WTC11 (cell line): ENCODE measurements at regions not wholly inside any gene's neighbourhood (a gene's known extent, or its start where the extent isn't known, plus 50 kb on each side); places are given as distances from the start of the nearest gene placed in this dataset.

ENCODE experiments used
- ATAC-seq: fragments of 200-7000 bp; cut with Tn5 transposase; 2 replicates; pipeline ENCODE4 v1.10.0; 2021; ENCODE audit warnings: mild to moderate bottlenecking, moderate library complexity
- CTCF ChIA-PET: fragments of 300-600 bp; sonication (Branson Sonifier 250); formaldehyde crosslinking; loops from one replicate; lab custom pipeline; 2021; ENCODE audit warnings: antibody characterized with exemption; lab: Charles Lee
- POLR2A ChIA-PET: fragments of 350-600 bp; sonication (Branson Sonifier 250); formaldehyde crosslinking; loops from one replicate; lab custom pipeline; 2021; ENCODE audit warnings: antibody characterized with exemption; lab: Charles Lee
- DNase-seq: peaks from one replicate; pipeline ENCODE4 v3.0.0; 2021; ENCODE audit warnings: low spot score
- H3K27ac Mint-ChIP-seq: 2 replicates; pipeline ENCODE4 v1.8.0; 2021; ENCODE audit warnings: mixed read lengths
- H3K27me3 Mint-ChIP-seq: 2 replicates; pipeline ENCODE4 v1.8.0; 2021; ENCODE audit warnings: low read depth, mild to moderate bottlenecking, moderate library complexity, mixed read lengths
- H3K36me3 Mint-ChIP-seq: 2 replicates; pipeline ENCODE4 v1.8.0; 2021; ENCODE audit warnings: mixed read lengths
- H3K4me1 Mint-ChIP-seq: 2 replicates; pipeline ENCODE4 v1.8.0; 2022; ENCODE audit warnings: mixed read lengths
- H3K4me3 Mint-ChIP-seq: 2 replicates; pipeline ENCODE4 v1.8.0; 2021; ENCODE audit warnings: mild to moderate bottlenecking, moderate library complexity, mixed read lengths
- H3K9me3 Mint-ChIP-seq: 2 replicates; pipeline ENCODE4 v1.8.0; 2021; ENCODE audit warnings: mixed read lengths
- CREB1 ChIP-seq: sonication (generic); formaldehyde crosslinking; IDR thresholded peaks from 2 replicates; pipeline ENCODE4 v1.8.0; 2023; ENCODE audit warnings: mild to moderate bottlenecking, missing genetic modification reagents
- IRF1 ChIP-seq: sonication (generic); formaldehyde crosslinking; IDR thresholded peaks from 2 replicates; pipeline ENCODE4 v1.8.0; 2023; ENCODE audit warnings: missing genetic modification reagents
- JAZF1 ChIP-seq: fragments of 250-450 bp; sonication (Bioruptor Pico); IDR thresholded peaks from 2 replicates; pipeline ENCODE4 v1.9.0; 2021; ENCODE audit warnings: moderate library complexity, mild to moderate bottlenecking, inconsistent platforms
- NFATC4 ChIP-seq: fragments of 250-450 bp; sonication (Bioruptor Pico); IDR thresholded peaks from 2 replicates; pipeline ENCODE4 v1.9.0; 2021; ENCODE audit warnings: mild to moderate bottlenecking
- RORB ChIP-seq: fragments of 250-450 bp; sonication (Bioruptor Pico); IDR thresholded peaks from 2 replicates; pipeline ENCODE4 v1.9.0; 2021; ENCODE audit warnings: mild to moderate bottlenecking
- SMAD3 ChIP-seq: sonication (generic); formaldehyde crosslinking; IDR thresholded peaks from 2 replicates; pipeline ENCODE4 v1.8.0; 2022; ENCODE audit warnings: missing genetic modification reagents, mild to moderate bottlenecking, borderline replicate concordance
- SOX15 ChIP-seq: fragments of 250-450 bp; sonication (Bioruptor Pico); IDR thresholded peaks from 2 replicates; pipeline ENCODE4 v1.9.0; 2021; ENCODE audit warnings: mild to moderate bottlenecking
- ZNF138 ChIP-seq: sonication (generic); formaldehyde crosslinking; conservative IDR thresholded peaks from 2 replicates; pipeline ENCODE4 v1.8.1; 2022; ENCODE audit warnings: mild to moderate bottlenecking, moderate library complexity, missing genetic modification reagents
- ZNF532 ChIP-seq: fragments of 250-450 bp; sonication (Bioruptor Pico); IDR thresholded peaks from 2 replicates; pipeline ENCODE4 v1.9.0; 2021; ENCODE audit warnings: mild to moderate bottlenecking, borderline replicate concordance
- ZSCAN18 ChIP-seq: fragments of 250-450 bp; sonication (Bioruptor Pico); IDR thresholded peaks from 2 replicates; pipeline ENCODE4 v2.1.2; 2022; ENCODE audit warnings: mild to moderate bottlenecking, moderate library complexity
- TF ChIP-seq, protein P1 (sequence below): sonication (generic); formaldehyde crosslinking; IDR thresholded peaks from 2 replicates; pipeline ENCODE4 v1.8.0; 2023; ENCODE audit warnings: missing genetic modification reagents, mild to moderate bottlenecking, borderline replicate concordance
- TF ChIP-seq, protein P2 (sequence below): sonication (generic); formaldehyde crosslinking; IDR thresholded peaks from 2 replicates; pipeline ENCODE4 v1.8.0; 2022; ENCODE audit warnings: mild to moderate bottlenecking, missing genetic modification reagents
- TF ChIP-seq, protein P3 (sequence below): sonication (generic); formaldehyde crosslinking; IDR thresholded peaks from 2 replicates; pipeline ENCODE4 v1.8.1; 2022; ENCODE audit warnings: low read depth, mild to moderate bottlenecking, moderate library complexity, missing genetic modification reagents, borderline replicate concordance

DNA sequence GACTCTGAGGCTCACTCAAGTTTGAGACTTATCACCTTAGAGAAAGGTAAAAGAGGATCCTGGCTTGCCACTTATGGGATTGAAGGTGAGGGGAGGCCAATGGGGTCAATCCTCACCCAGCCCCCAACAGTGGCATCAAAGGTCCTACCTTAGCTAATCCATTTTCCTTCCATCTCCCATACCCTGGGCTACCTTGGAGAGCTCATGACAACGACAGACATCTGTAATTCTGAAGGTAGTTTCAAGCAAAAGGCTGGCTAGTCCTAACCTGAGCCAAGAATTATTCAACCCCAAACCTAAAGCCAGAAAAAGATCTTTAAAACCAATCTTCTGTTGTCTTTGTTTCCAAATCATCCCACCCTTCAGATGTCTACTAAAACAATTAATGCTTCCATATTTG lies 179.2 kb upstream of the GHITM start:
- Mint-ChIP-seq H3K4me1 (peaks cover 36% of the 10 kb centered on the region), H3K27me3 (peaks cover 40% of the 10 kb centered on the region), H3K36me3 (no peaks in the 10 kb centered on the region), H3K27ac (no peak overlapping the region), H3K4me3 (no peak overlapping the region), H3K9me3 (0 out of 2 replicates have a peak, but pooled peaks cover under 1% of the 10 kb centered on the region)
- CTCF ChIA-PET = interaction anchor here (0.7 to 2.8 kb wide), 2 partner anchors 89 to 1030 kb away, joined by 3 to 8 read pairs; no protein-coding TSS in a partner anchor
- TF ChIP-seq JAZF1 (no peak), NFATC4 (CRISPR knock-in tag) (no peak), ZNF532 (CRISPR knock-in tag) (no peak), IRF1 (CRISPR knock-in tag) (no peak)
- TF ChIP-seq, protein P1, sequence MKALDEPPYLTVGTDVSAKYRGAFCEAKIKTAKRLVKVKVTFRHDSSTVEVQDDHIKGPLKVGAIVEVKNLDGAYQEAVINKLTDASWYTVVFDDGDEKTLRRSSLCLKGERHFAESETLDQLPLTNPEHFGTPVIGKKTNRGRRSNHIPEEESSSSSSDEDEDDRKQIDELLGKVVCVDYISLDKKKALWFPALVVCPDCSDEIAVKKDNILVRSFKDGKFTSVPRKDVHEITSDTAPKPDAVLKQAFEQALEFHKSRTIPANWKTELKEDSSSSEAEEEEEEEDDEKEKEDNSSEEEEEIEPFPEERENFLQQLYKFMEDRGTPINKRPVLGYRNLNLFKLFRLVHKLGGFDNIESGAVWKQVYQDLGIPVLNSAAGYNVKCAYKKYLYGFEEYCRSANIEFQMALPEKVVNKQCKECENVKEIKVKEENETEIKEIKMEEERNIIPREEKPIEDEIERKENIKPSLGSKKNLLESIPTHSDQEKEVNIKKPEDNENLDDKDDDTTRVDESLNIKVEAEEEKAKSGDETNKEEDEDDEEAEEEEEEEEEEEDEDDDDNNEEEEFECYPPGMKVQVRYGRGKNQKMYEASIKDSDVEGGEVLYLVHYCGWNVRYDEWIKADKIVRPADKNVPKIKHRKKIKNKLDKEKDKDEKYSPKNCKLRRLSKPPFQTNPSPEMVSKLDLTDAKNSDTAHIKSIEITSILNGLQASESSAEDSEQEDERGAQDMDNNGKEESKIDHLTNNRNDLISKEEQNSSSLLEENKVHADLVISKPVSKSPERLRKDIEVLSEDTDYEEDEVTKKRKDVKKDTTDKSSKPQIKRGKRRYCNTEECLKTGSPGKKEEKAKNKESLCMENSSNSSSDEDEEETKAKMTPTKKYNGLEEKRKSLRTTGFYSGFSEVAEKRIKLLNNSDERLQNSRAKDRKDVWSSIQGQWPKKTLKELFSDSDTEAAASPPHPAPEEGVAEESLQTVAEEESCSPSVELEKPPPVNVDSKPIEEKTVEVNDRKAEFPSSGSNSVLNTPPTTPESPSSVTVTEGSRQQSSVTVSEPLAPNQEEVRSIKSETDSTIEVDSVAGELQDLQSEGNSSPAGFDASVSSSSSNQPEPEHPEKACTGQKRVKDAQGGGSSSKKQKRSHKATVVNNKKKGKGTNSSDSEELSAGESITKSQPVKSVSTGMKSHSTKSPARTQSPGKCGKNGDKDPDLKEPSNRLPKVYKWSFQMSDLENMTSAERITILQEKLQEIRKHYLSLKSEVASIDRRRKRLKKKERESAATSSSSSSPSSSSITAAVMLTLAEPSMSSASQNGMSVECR (CRISPR knock-in tag) = no peak
- TF ChIP-seq, protein P2, sequence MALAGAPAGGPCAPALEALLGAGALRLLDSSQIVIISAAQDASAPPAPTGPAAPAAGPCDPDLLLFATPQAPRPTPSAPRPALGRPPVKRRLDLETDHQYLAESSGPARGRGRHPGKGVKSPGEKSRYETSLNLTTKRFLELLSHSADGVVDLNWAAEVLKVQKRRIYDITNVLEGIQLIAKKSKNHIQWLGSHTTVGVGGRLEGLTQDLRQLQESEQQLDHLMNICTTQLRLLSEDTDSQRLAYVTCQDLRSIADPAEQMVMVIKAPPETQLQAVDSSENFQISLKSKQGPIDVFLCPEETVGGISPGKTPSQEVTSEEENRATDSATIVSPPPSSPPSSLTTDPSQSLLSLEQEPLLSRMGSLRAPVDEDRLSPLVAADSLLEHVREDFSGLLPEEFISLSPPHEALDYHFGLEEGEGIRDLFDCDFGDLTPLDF (CRISPR knock-in tag) = no peak
- TF ChIP-seq, protein P3, sequence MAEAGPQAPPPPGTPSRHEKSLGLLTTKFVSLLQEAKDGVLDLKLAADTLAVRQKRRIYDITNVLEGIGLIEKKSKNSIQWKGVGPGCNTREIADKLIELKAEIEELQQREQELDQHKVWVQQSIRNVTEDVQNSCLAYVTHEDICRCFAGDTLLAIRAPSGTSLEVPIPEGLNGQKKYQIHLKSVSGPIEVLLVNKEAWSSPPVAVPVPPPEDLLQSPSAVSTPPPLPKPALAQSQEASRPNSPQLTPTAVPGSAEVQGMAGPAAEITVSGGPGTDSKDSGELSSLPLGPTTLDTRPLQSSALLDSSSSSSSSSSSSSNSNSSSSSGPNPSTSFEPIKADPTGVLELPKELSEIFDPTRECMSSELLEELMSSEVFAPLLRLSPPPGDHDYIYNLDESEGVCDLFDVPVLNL (CRISPR knock-in tag) = no peak
- ATAC-seq (no peak), DNase-seq (no peak)
- POLR2A ChIA-PET = no interaction called here

DNA sequence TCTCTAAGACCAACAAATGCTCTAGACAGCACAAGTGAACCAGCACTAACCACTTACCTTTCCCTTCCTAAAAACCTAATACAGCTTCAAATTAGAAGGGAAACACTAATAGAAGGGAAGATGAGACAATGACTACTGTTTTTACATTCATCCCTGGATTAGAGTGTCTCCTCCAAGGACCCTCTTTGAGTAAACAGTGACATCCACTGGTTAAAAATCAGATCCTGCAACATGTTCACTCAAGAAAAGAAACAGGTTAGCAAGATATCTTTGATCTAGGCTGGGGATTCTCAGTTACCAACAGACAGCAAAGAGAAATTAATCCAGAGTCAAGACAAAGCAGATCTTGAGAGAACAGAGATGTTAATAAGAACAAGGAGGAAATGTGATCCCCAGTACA lies 177.7 kb upstream of the GHITM start:
- Mint-ChIP-seq H3K27me3 (peaks cover 28% of the 10 kb centered on the region), H3K36me3 (no peaks in the 10 kb centered on the region), H3K4me1 (peaks cover 33% of the 10 kb centered on the region), H3K27ac (no peak overlapping the region), H3K4me3 (no peak overlapping the region), H3K9me3 (no peaks in the 10 kb centered on the region)
- peak; percentile 24 for ATAC-seq
- CTCF ChIA-PET = interaction anchor here (0.6 to 2.0 kb wide), 3 partner anchors 8 to 91 kb away, joined by 3 to 7 read pairs (median 4); no protein-coding TSS in a partner anchor
- POLR2A ChIA-PET = no interaction called here
- TF ChIP-seq SMAD3 (no peak), CREB1 (no peak), ZNF138 (no peak), ZSCAN18 (CRISPR knock-in tag) (no peak), RORB (CRISPR knock-in tag) (no peak), SOX15 (CRISPR knock-in tag) (no peak)
- no peak for DNase-seq
